H1 (cell line): ENCODE measurements at regions not wholly inside any gene's neighbourhood (a gene's known extent, or its start where the extent isn't known, plus 50 kb on each side); places are given as distances from the start of the nearest gene placed in this dataset.

Experiments used
- CTCF ChIP-seq, 3 experiments: IDR thresholded peaks; 1 replicate in 2 of 3; 2 replicates in 1 of 3; pipeline versions ENCODE4 v1.5.1 to v1.6.1; 2011; ENCODE audit warnings: low read length in 3 of 3, mild to moderate bottlenecking in 3 of 3, inconsistent platforms in 2 of 3, low read depth in 1 of 3, moderate library complexity in 1 of 3; ENCODE audit not compliant: insufficient read depth in 1 of 3; ENCODE audit errors: control extremely low read depth in 1 of 3
- EGR1 ChIP-seq: IDR thresholded peaks from 2 replicates; pipeline ENCODE4 v1.6.1; 2011; ENCODE audit warnings: low read depth, low read length, borderline replicate concordance
- KDM1A ChIP-seq: fragments of 200-600, 300-600 bp; sonication (generic); IDR thresholded peaks from 2 replicates; pipeline ENCODE4 v1.7.1; 2016; ENCODE audit warnings: mild to moderate bottlenecking, low read length, borderline replicate concordance
- POLR2A ChIP-seq, 2 experiments: IDR thresholded peaks; 1 replicate in 1 of 2; 2 replicates in 1 of 2; pipeline ENCODE4 v1.6.1; 2011; ENCODE audit warnings: low read depth in 2 of 2, low read length in 2 of 2, mild to moderate bottlenecking in 2 of 2; ENCODE audit errors: control extremely low read depth in 1 of 2
- RAD21 ChIP-seq, 2 experiments: IDR thresholded peaks in 1 of 2; conservative IDR thresholded peaks in 1 of 2; 2 replicates each; pipeline ENCODE4 v1.6.1; 2011; ENCODE audit warnings: low read depth in 2 of 2, low read length in 2 of 2, improper control_type of control experiment in 1 of 2, inconsistent platforms in 1 of 2, mild to moderate bottlenecking in 1 of 2, moderate library complexity in 1 of 2
- RBBP5 ChIP-seq: IDR thresholded peaks from 2 replicates; pipeline ENCODE4 v1.7.1; 2012; ENCODE audit warnings: low read depth, mild to moderate bottlenecking, inconsistent platforms, low read length, moderate library complexity, borderline replicate concordance
- SIX5 ChIP-seq: IDR thresholded peaks from 2 replicates; pipeline ENCODE4 v1.6.1; 2011; ENCODE audit warnings: mild to moderate bottlenecking, low read depth, low read length
- TAF7 ChIP-seq: optimal IDR thresholded peaks from 2 replicates; pipeline ENCODE3; 2011; ENCODE audit warnings: low read depth, mild to moderate bottlenecking, inconsistent platforms, low read length, moderate library complexity, borderline replicate concordance
- TCF12 ChIP-seq: IDR thresholded peaks from 2 replicates; pipeline ENCODE4 v1.6.1; 2011; ENCODE audit warnings: low read depth, mild to moderate bottlenecking, low read length
- USF2 ChIP-seq: IDR thresholded peaks from 2 replicates; pipeline ENCODE4 v1.6.1; 2011; ENCODE audit warnings: low read length, improper control_type of control experiment

- TF ChIP-seq TCF12, result no peak
- no peak for TF ChIP-seq CTCF (IDR thresholded peaks at IDR 0.05; ENCODE audit: control extremely low read depth in 1 of 3, insufficient read depth in 1 of 3, low read depth in 1 of 3, low read length in 3 of 3)
- TF ChIP-seq POLR2A (IDR thresholded peaks at IDR 0.05; ENCODE audit: control extremely low read depth in 1 of 2, low read depth in 2 of 2, low read length in 2 of 2), result no peak
- TF ChIP-seq RBBP5, result no peak
- no peak for TF ChIP-seq RAD21 (IDR thresholded peaks at IDR 0.05 in 1 of 2, conservative IDR thresholded peaks at IDR 0.05 in 1 of 2; ENCODE audit: low read depth in 2 of 2, low read length in 2 of 2)
- TF ChIP-seq SIX5, result no peak
- TF ChIP-seq EGR1, result no peak
- no peak for TF ChIP-seq USF2
- no peak for TF ChIP-seq TAF7
- no peak for TF ChIP-seq KDM1A
These were observed 67.1 kb upstream of the AKAP13 start for GRCh38 chr15:85313339-85313738.
